Thyroid gland (tissue), 4 donors: ENCODE measurements at regions not wholly inside any gene's neighbourhood (a gene's known extent, or its start where the extent isn't known, plus 50 kb on each side); places are given as distances from the start of the nearest gene placed in this dataset.

ENCODE experiments used
- DNase-seq, 2 donors: peaks; one replicate each; pipeline ENCODE4 v3.0.0-alpha.2; 2019
- H3K27ac ChIP-seq, 3 donors: fragments of 200-600 bp; sonication (generic); 1 replicate in 2 of 3; 2 replicates in 1 of 3; pipeline ENCODE4 v1.5.1; 2016 to 2019; ENCODE audit warnings: mild to moderate bottlenecking in 1 of 3, moderate library complexity in 1 of 3
- H3K27me3 ChIP-seq: fragments of 200-600 bp; sonication (generic); one replicate; pipeline ENCODE4 v1.5.1; 2019
- H3K36me3 ChIP-seq, 2 donors: fragments of 200-600 bp; sonication (generic); one replicate each; pipeline ENCODE4 v1.5.1; 2016 to 2019
- H3K4me1 ChIP-seq, 2 donors: fragments of 200-600 bp; sonication (generic); one replicate each; pipeline ENCODE4 v1.5.1; 2017 to 2019
- H3K4me3 ChIP-seq, 3 donors: fragments of 200-600 bp; sonication (generic); replicated peaks in 1 of 3; 1 replicate in 2 of 3; 2 replicates in 1 of 3; pipeline ENCODE4 v1.5.1; 2016; ENCODE audit warnings: mild to moderate bottlenecking in 1 of 3
- H3K9me3 ChIP-seq: fragments of 200-600 bp; sonication (generic); one replicate; pipeline ENCODE4 v1.5.1; 2017
- CTCF ChIP-seq, 6 experiments: fragments of 200-600 bp in 3 of 6; fragments of 450-650 bp in 3 of 6; sonication (generic) in 3 of 6; IDR thresholded peaks; one replicate each; pipeline ENCODE4 v1.5.1; 2016 to 2019; ENCODE audit warnings: antibody characterized with exemption in 6 of 6, mild to moderate bottlenecking in 2 of 6, inconsistent platforms in 1 of 6, moderate library complexity in 1 of 6
- POLR2A ChIP-seq, 2 donors: fragments of 450-650 bp; IDR thresholded peaks; one replicate each; pipeline ENCODE4 v1.6.1; 2017; ENCODE audit warnings: antibody characterized with exemption in 2 of 2, mild to moderate bottlenecking in 2 of 2, moderate library complexity in 1 of 2
- WGBS, 2 donors: methylation state at CpG; one replicate each; pipeline ENCODE4 v1.1.5; 2017; 5-methylcytosine and 5-hydroxymethylcytosine counted together
- intact Hi-C: fragments of 100-400 bp; cut with DNase I; formaldehyde crosslinking; loops from one replicate; pipeline ENCODE4 v1.15.1; 2023

GRCh38 chr18:62629031-62629430 lies 86.3 kb upstream of the PHLPP1 start:
- Histone ChIP-seq H3K4me1 (peaks cover 0 to 11% of the 10 kb centered on the region in 2 donors), H3K27me3 (no peaks in the 10 kb centered on the region), H3K27ac (no peak overlapping the region), H3K9me3 (no peaks in the 10 kb centered on the region), H3K4me3 (no peak overlapping the region), H3K36me3 (no peaks in the 10 kb centered on the region)
- DNase-seq: no peak
- 94% methylated on average over 8 of the region's 8 CpGs for WGBS, 2 donors
- TF ChIP-seq POLR2A (IDR thresholded peaks at IDR 0.05) (no peak), CTCF (IDR thresholded peaks at IDR 0.05) (no peak)
- intact Hi-C loops: no loop called here

GRCh38 chr18:62631173-62631572 lies 84.2 kb upstream of the PHLPP1 start:
- H3K27ac ChIP-seq: no peak overlapping the region
- H3K4me1 ChIP-seq: no peaks in the 10 kb centered on the region
- H3K36me3 ChIP-seq: no peaks in the 10 kb centered on the region
- intact Hi-C loops: no loop called here
- no peaks in the 10 kb centered on the region for H3K9me3 ChIP-seq
- no peak for DNase-seq
- WGBS, 2 donors: 62 to 64% methylated on average over 3 of the region's 3 CpGs
- H3K27me3 ChIP-seq: no peaks in the 10 kb centered on the region
- TF ChIP-seq CTCF (IDR thresholded peaks at IDR 0.05) (no peak), POLR2A (IDR thresholded peaks at IDR 0.05) (no peak)
- H3K4me3 ChIP-seq: no peak overlapping the region

- Histone ChIP-seq H3K27ac (no peak overlapping the region), H3K4me3 (no peak overlapping the region), H3K27me3 (no peaks in the 10 kb centered on the region), H3K36me3 (no peaks in the 10 kb centered on the region), H3K9me3 (no peaks in the 10 kb centered on the region), H3K4me1 (no peaks in the 10 kb centered on the region)
- 78 to 88% methylated on average over 3 of the region's 3 CpGs for WGBS, 2 donors
- DNase-seq: no peak
- TF ChIP-seq POLR2A (IDR thresholded peaks at IDR 0.05) (no peak), CTCF (IDR thresholded peaks at IDR 0.05) (no peak)
- intact Hi-C loops: no loop called here
These were observed 82.4 kb upstream of the PHLPP1 start for GRCh38 chr18:62632788-62633455.

- H3K9me3 ChIP-seq: no peaks in the 10 kb centered on the region
- TF ChIP-seq POLR2A (IDR thresholded peaks at IDR 0.05): no peak
- TF ChIP-seq CTCF (IDR thresholded peaks at IDR 0.05): no peak
- H3K36me3 ChIP-seq: no peaks in the 10 kb centered on the region
- intact Hi-C loops: no loop called here
- no peak for DNase-seq
- no peak overlapping the region for H3K4me3 ChIP-seq
- WGBS, 2 donors: 71 to 90% methylated on average over 1 to 2 of the region's 2 CpGs
- H3K27me3 ChIP-seq: no peaks in the 10 kb centered on the region
- no peak overlapping the region for H3K27ac ChIP-seq
- H3K4me1 ChIP-seq: no peaks in the 10 kb centered on the region
These were observed 80.9 kb upstream of the PHLPP1 start for GRCh38 chr18:62634458-62634857.

- H3K9me3 ChIP-seq: no peaks in the 10 kb centered on the region
- no peak overlapping the region for H3K27ac ChIP-seq
- 75 to 82% methylated on average over 6 of the region's 6 CpGs for WGBS, 2 donors
- no peak for TF ChIP-seq CTCF (IDR thresholded peaks at IDR 0.05)
- no peak for TF ChIP-seq POLR2A (IDR thresholded peaks at IDR 0.05)
- intact Hi-C loops: no loop called here
- DNase-seq: no peak
- no peaks in the 10 kb centered on the region for H3K4me1 ChIP-seq
- no peak overlapping the region for H3K4me3 ChIP-seq
- H3K36me3 ChIP-seq: no peaks in the 10 kb centered on the region
- no peaks in the 10 kb centered on the region for H3K27me3 ChIP-seq
These were observed 80.2 kb upstream of the PHLPP1 start for GRCh38 chr18:62634979-62635630.
